Trophoblast cell (in vitro differentiated cells and primary cell): ENCODE measurements at regions not wholly inside any gene's neighbourhood (a gene's known extent, or its start where the extent isn't known, plus 50 kb on each side); places are given as distances from the start of the nearest gene placed in this dataset.

Experiments used
- DNase-seq, 2 donors: peaks; one replicate each; pipeline ENCODE4 v3.0.0-alpha.2; 2016
- H2AFZ ChIP-seq: 2 replicates; pipeline ENCODE4 v1.6.1; 2013; ENCODE audit warnings: low read length, moderate library complexity, mild to moderate bottlenecking; ENCODE audit not compliant: insufficient read depth, poor library complexity
- H2AK5ac ChIP-seq: 2 replicates; pipeline ENCODE4 v1.6.1; 2013; ENCODE audit warnings: mild to moderate bottlenecking, low read length
- H2BK120ac ChIP-seq: 2 replicates; pipeline ENCODE4 v1.6.1; 2013; ENCODE audit warnings: low read length, mild to moderate bottlenecking, moderate library complexity; ENCODE audit not compliant: insufficient read depth, poor library complexity
- H2BK12ac ChIP-seq: 2 replicates; pipeline ENCODE4 v1.6.1; 2013; ENCODE audit warnings: mild to moderate bottlenecking, low read length, moderate library complexity
- H2BK5ac ChIP-seq: 2 replicates; pipeline ENCODE4 v1.6.1; 2013; ENCODE audit warnings: low read length, low read depth, moderate library complexity, mild to moderate bottlenecking; ENCODE audit not compliant: poor library complexity
- H3K14ac ChIP-seq: 2 replicates; pipeline ENCODE4 v1.6.1; 2013; ENCODE audit warnings: mild to moderate bottlenecking, low read length
- H3K18ac ChIP-seq: 2 replicates; pipeline ENCODE4 v1.6.1; 2013; ENCODE audit warnings: mild to moderate bottlenecking, low read length
- H3K23ac ChIP-seq: 2 replicates; pipeline ENCODE4 v1.6.1; 2013; ENCODE audit warnings: low read length
- H3K27ac ChIP-seq: 2 replicates; pipeline ENCODE4 v1.5.1; 2013; ENCODE audit warnings: low read depth, mild to moderate bottlenecking, inconsistent platforms, low read length, moderate library complexity
- H3K27me3 ChIP-seq: 2 replicates; pipeline ENCODE4 v1.6.1; 2013; ENCODE audit warnings: inconsistent platforms, mild to moderate bottlenecking, low read length, moderate library complexity; ENCODE audit not compliant: insufficient read depth
- H3K36me3 ChIP-seq, 2 experiments: 1 replicate in 1 of 2; 2 replicates in 1 of 2; pipeline ENCODE4 v1.6.1; 2013; ENCODE audit warnings: low read length in 2 of 2, mild to moderate bottlenecking in 2 of 2, moderate library complexity in 1 of 2; ENCODE audit not compliant: insufficient read depth in 2 of 2, control insufficient read depth in 1 of 2
- H3K4ac ChIP-seq: 2 replicates; pipeline ENCODE4 v1.6.1; 2013; ENCODE audit warnings: low read depth, mild to moderate bottlenecking, low read length, moderate library complexity
- H3K4me1 ChIP-seq, 2 experiments: 1 replicate in 1 of 2; 2 replicates in 1 of 2; pipeline ENCODE4 v1.6.1; 2013; ENCODE audit warnings: low read length in 2 of 2, mild to moderate bottlenecking in 2 of 2, moderate library complexity in 1 of 2; ENCODE audit not compliant: insufficient read depth in 2 of 2, control insufficient read depth in 1 of 2
- H3K4me2 ChIP-seq: 2 replicates; pipeline ENCODE4 v1.6.1; 2013; ENCODE audit warnings: inconsistent platforms, mild to moderate bottlenecking, low read length, moderate library complexity
- H3K4me3 ChIP-seq: 2 replicates; pipeline ENCODE4 v1.5.1; 2013; ENCODE audit warnings: mild to moderate bottlenecking, low read depth, low read length, inconsistent platforms
- H3K79me1 ChIP-seq: one replicate; pipeline ENCODE4 v1.6.1; 2013; ENCODE audit warnings: low read length
- H3K79me2 ChIP-seq: 2 replicates; pipeline ENCODE4 v1.6.1; 2013; ENCODE audit warnings: low read length, mild to moderate bottlenecking; ENCODE audit not compliant: control insufficient read depth, insufficient read depth, poor library complexity
- H3K9ac ChIP-seq: 2 replicates; pipeline ENCODE4 v1.6.1; 2013; ENCODE audit warnings: mild to moderate bottlenecking, low read length
- H3K9me3 ChIP-seq: 2 replicates; pipeline ENCODE4 v1.6.1; 2013; ENCODE audit warnings: low read depth, mild to moderate bottlenecking, control low read depth, inconsistent platforms, low read length; ENCODE audit not compliant: insufficient read depth
- H4K12ac ChIP-seq: 2 replicates; pipeline ENCODE4 v1.6.1; 2013; ENCODE audit warnings: low read depth, mild to moderate bottlenecking, low read length, moderate library complexity
- H4K8ac ChIP-seq: 2 replicates; pipeline ENCODE4 v1.6.1; 2013; ENCODE audit warnings: low read depth, mild to moderate bottlenecking, low read length, moderate library complexity
- H4K91ac ChIP-seq: one replicate; pipeline ENCODE4 v1.6.1; 2013; ENCODE audit warnings: low read depth, mild to moderate bottlenecking, low read length, moderate library complexity
- WGBS: extraction: QIAGEN DNeasy Blood & Tissue Kit; methylation state at CpG from one replicate; pipeline ENCODE4 v1.1.7; 2013; ENCODE audit warnings: missing lambda C conversion rate; ENCODE audit not compliant: insufficient read length, insufficient coverage; ENCODE audit errors: extremely low coverage; 5-methylcytosine and 5-hydroxymethylcytosine counted together

DNA sequence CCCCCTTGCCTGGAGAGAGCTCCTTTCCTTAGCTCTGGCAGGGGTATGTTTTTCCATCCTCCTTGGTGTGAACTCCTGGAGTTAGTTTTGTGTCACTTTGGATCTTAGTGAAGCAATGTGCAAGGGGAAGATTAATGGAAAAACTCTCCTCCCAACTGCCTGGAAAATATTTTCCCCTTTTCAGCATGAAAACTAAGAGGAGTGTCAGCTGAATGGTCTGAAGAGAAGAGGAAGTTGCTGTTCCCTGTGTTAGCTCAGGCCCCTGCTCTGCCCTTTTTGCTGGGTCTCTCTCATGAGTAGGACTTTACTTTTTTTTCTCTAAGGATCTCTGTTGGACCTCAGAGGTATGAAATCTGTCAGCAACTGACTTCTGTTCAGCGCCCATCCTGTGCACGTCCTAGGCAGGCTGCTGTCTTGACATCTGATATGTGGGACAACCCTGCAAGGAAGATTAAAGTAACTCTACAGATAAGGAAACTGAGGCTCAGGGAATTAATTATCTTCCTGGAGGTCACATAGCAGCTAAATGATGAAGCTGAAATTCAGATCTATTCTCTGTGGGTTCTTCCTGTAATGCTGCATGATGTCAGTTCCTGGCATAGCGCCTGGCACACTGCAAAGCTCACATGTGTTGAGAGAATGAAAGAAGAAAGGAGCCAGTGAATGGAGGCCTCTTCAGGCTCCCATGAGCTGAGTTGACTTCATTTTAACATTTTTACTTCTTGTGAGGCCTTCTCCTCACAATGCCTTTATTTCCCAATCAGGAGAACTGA, 109.7 kb upstream of the GALNT15 start:
- DNase-seq = no peak
- Histone ChIP-seq H3K23ac (no peak overlapping the region), H3K79me1 (peaks cover 5% of the 10 kb centered on the region), H3K4me1 (peaks cover 9 to 16% of the 10 kb centered on the region in 2 experiments), H4K91ac (no peak overlapping the region), H2BK5ac (no peak overlapping the region), H3K27me3 (no peaks in the 10 kb centered on the region), H3K9me3 (no peaks in the 10 kb centered on the region), H3K4ac (no peak overlapping the region), H2BK12ac (peak overlapping the region; percentile 15), H3K4me3 (no peak overlapping the region), H2BK120ac (no peak overlapping the region), H3K18ac (no peak overlapping the region), H4K8ac (no peak overlapping the region), H3K36me3 (no peaks in the 10 kb centered on the region), H3K27ac (no peak overlapping the region), H3K14ac (no peak overlapping the region), H4K12ac (no peak overlapping the region), H2AFZ (no peak overlapping the region), H3K4me2 (no peak overlapping the region), H3K9ac (no peak overlapping the region), H3K79me2 (no peaks in the 10 kb centered on the region), H2AK5ac (no peak overlapping the region)
- no CpG with 5 or more reads among the region's 3 CpGs for WGBS

DNA sequence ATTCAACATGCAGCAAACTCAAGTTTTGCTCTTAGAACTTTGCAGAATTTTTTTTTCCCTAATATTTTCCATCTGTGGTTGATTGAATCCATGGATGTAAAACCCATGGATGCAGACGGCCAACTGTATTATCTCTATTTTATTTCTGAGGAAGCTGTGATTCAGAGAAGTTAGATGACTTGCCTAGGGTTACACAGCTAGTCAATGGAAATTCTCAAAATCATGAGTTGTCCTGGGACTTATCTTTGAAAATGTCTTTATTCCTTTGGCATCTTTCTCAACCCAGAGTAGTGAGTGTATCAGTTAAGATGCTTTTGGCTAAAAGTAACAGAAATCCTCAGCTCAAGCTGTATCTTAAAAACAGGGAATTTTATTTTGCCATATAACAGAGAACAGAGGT, 107.9 kb upstream of the GALNT15 start:
- Histone ChIP-seq H2AK5ac (no peak overlapping the region), H3K27me3 (no peaks in the 10 kb centered on the region), H2BK12ac (no peak overlapping the region), H2BK120ac (no peak overlapping the region), H2AFZ (no peak overlapping the region), H3K4me1 (peaks cover 0 to 9% of the 10 kb centered on the region in 2 experiments), H3K36me3 (no peaks in the 10 kb centered on the region), H3K9me3 (no peaks in the 10 kb centered on the region), H3K14ac (no peak overlapping the region), H3K9ac (no peak overlapping the region), H3K18ac (no peak overlapping the region), H3K4ac (no peak overlapping the region), H4K91ac (no peak overlapping the region), H3K4me2 (no peak overlapping the region), H3K4me3 (no peak overlapping the region), H2BK5ac (no peak overlapping the region), H4K12ac (no peak overlapping the region), H3K79me2 (no peaks in the 10 kb centered on the region), H4K8ac (no peak overlapping the region), H3K27ac (no peak overlapping the region), H3K79me1 (peaks cover 5% of the 10 kb centered on the region), H3K23ac (no peak overlapping the region)
- WGBS = no CpG with 5 or more reads among the region's 1 CpG
- DNase-seq = no peak

DNA sequence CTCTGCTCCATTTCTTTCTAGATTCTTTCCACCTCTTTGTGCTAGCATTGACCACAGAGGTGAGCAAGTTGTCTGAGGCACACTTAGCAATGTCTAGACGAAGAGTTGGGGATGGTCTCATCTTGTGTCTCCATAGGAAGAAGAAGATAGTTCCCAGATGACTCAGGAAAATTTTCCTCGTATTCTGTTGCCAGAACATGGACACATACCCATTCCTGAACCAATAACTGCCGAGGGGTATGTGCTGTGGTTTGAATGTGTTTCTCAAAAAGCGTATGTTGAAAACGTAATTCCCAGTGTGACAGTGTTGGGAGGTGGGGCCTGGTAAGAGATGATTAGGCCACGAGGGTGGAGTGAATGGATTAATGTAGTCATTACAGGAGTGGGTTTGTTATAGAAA, 107.5 kb upstream of the GALNT15 start:
- Histone ChIP-seq H3K79me2 (no peaks in the 10 kb centered on the region), H3K4me1 (peaks cover 0 to 9% of the 10 kb centered on the region in 2 experiments), H3K4ac (no peak overlapping the region), H2BK120ac (peak overlapping the region; percentile 20), H3K9me3 (no peaks in the 10 kb centered on the region), H3K4me2 (no peak overlapping the region), H3K14ac (no peak overlapping the region), H2BK5ac (no peak overlapping the region), H4K91ac (no peak overlapping the region), H4K12ac (no peak overlapping the region), H3K36me3 (no peaks in the 10 kb centered on the region), H3K9ac (no peak overlapping the region), H3K27ac (peak overlapping the region; percentile 81), H3K23ac (no peak overlapping the region), H3K79me1 (peaks cover 5% of the 10 kb centered on the region), H3K18ac (no peak overlapping the region), H2BK12ac (no peak overlapping the region), H2AK5ac (no peak overlapping the region), H2AFZ (no peak overlapping the region), H4K8ac (no peak overlapping the region), H3K27me3 (no peaks in the 10 kb centered on the region), H3K4me3 (no peak overlapping the region)
- peak; percentile 49 to 50 for DNase-seq
- no CpG with 5 or more reads among the region's 6 CpGs for WGBS

DNA sequence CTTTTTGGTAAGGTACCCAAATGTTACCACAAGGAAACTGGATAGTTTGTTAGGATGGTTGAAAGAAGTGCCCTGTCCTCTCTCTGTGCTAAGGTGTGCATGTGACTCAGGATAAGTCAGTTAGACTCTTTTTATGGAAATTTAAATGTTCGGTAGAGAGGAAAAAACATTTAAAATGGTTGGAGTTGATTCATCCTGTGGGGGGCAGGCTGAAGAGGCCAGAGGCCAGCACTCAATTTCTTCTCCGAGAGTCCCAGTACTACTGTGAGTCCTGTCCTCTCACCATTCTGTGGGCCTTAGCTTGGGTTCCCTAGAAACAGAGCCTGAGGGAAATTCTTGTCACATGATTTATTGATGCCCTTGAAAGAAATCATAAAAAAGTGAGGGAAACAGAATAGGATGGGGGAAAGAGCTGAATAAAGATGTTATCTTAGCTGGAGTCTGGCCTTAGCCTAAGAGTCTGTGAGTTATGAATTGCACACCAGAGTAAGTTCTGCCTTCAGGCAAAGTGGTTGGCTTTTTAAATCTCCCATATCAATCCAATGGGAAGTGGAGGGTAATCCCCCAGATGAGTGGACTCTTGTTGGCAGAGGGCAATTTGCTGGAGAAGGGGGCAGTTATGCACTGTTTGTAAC, 106.5 kb upstream of the GALNT15 start:
- H3K4ac ChIP-seq = no peak overlapping the region
- DNase-seq = no peak
- H3K36me3 ChIP-seq = no peaks in the 10 kb centered on the region
- H4K91ac ChIP-seq = no peak overlapping the region
- H2BK5ac ChIP-seq = no peak overlapping the region
- no peak overlapping the region for H4K8ac ChIP-seq
- no CpG with 5 or more reads among the region's 2 CpGs for WGBS
- H2AFZ ChIP-seq = no peak overlapping the region
- H4K12ac ChIP-seq = no peak overlapping the region
- H3K79me1 ChIP-seq = peaks cover 5% of the 10 kb centered on the region
- H3K27ac ChIP-seq = peak overlapping the region; percentile 81
- H3K4me1 ChIP-seq = peaks cover 0 to 9% of the 10 kb centered on the region in 2 experiments
- no peak overlapping the region for H3K18ac ChIP-seq
- H3K4me2 ChIP-seq = peak overlapping the region; percentile 21
- no peaks in the 10 kb centered on the region for H3K27me3 ChIP-seq
- H3K9ac ChIP-seq = no peak overlapping the region
- no peak overlapping the region for H2BK120ac ChIP-seq
- H2AK5ac ChIP-seq = peak overlapping the region; percentile 35
- H2BK12ac ChIP-seq = peak overlapping the region; percentile 74
- no peaks in the 10 kb centered on the region for H3K9me3 ChIP-seq
- H3K14ac ChIP-seq = peak overlapping the region; percentile 27
- H3K23ac ChIP-seq = no peak overlapping the region
- no peaks in the 10 kb centered on the region for H3K79me2 ChIP-seq
- no peak overlapping the region for H3K4me3 ChIP-seq
